GM12878 (cell line): ENCODE measurements at regions not wholly inside any gene's neighbourhood (a gene's known extent, or its start where the extent isn't known, plus 50 kb on each side); places are given as distances from the start of the nearest gene placed in this dataset.

ENCODE experiments used
- ATAC-seq: fragments of 200-7000 bp; cut with Tn5 transposase; 3 replicates; pipeline ENCODE4 v1.9.1; 2020; ENCODE audit warnings: mild to moderate bottlenecking, moderate library complexity
- BruUV-seq: library from RNA; stranded (reverse); fragments of 400-500 nt; replicated peaks from 2 replicates; lab custom pipeline; 2021; lab: Mats Ljungman, UMichigan
- CTCF ChIA-PET: fragments of 300-600 bp; sonication (Branson Sonifier 250); formaldehyde crosslinking; extraction: SDS; loops from one replicate; lab custom pipeline; 2021; ENCODE audit warnings: inconsistent platforms; lab: Yijun Ruan, JAX
- POLR2A ChIA-PET: fragments of 350-600 bp; formaldehyde crosslinking; extraction: SDS; loops from one replicate; lab custom pipeline; 2021; ENCODE audit warnings: inconsistent platforms; lab: Charles Lee
- RAD21 ChIA-PET: fragments of 300-600 bp; sonication (Branson Sonifier 250); formaldehyde crosslinking; loops from one replicate; lab custom pipeline; 2023; ENCODE audit warnings: antibody characterized with exemption; ENCODE audit not compliant: unreplicated experiment; lab: Charles Lee
- SMC1A ChIA-PET: fragments of 300-600 bp; sonication (Branson Sonifier 250); formaldehyde crosslinking; loops from one replicate; lab custom pipeline; 2023; ENCODE audit not compliant: unreplicated experiment, uncharacterized antibody; lab: Charles Lee
- DNase-seq: peaks from one replicate; pipeline ENCODE4 v3.0.0-alpha.2; 2011; ENCODE audit warnings: low read depth, low spot score
- FAIRE-seq: peaks from 3 replicates; lab custom pipeline; 2011; peaks lifted over from hg19 to GRCh38; lab: Jason Lieb, UNC
- H2AFZ ChIP-seq: 2 replicates; pipeline ENCODE4 v1.6.0; 2011; ENCODE audit warnings: low read depth, low read length, control low read depth; ENCODE audit not compliant: control insufficient read depth
- H3K27ac ChIP-seq: 2 replicates; pipeline ENCODE4 v1.5.1; 2011; ENCODE audit warnings: control low read depth; ENCODE audit not compliant: control insufficient read depth, insufficient read depth
- H3K27me3 ChIP-seq, 2 experiments: replicated peaks in 1 of 2; 2 replicates each; pipeline versions ENCODE4 v1.6.0 to v1.6.1; 2011; ENCODE audit warnings: low read length in 1 of 2; ENCODE audit not compliant: control insufficient read depth in 2 of 2, insufficient read depth in 2 of 2
- H3K36me3 ChIP-seq, 2 experiments: 2 replicates each; pipeline ENCODE4 v1.5.1; 2011; ENCODE audit warnings: low read length in 1 of 2; ENCODE audit not compliant: control insufficient read depth in 2 of 2, insufficient read depth in 2 of 2
- H3K4me1 ChIP-seq: 2 replicates; pipeline ENCODE4 v1.6.1; 2011; ENCODE audit warnings: mild to moderate bottlenecking, low read length, moderate library complexity, mixed read lengths; ENCODE audit not compliant: control insufficient read depth, insufficient read depth
- H3K4me2 ChIP-seq: 2 replicates; pipeline ENCODE4 v1.6.0; 2011; ENCODE audit warnings: control low read depth; ENCODE audit not compliant: control insufficient read depth, insufficient read depth
- H3K4me3 ChIP-seq: fragments of 200-600 bp; sonication (generic); 2 replicates; pipeline ENCODE4 v1.5.1; 2016
- H3K79me2 ChIP-seq: 2 replicates; pipeline ENCODE4 v1.6.0; 2011; ENCODE audit warnings: low read length; ENCODE audit not compliant: control insufficient read depth, insufficient read depth
- H3K9ac ChIP-seq: 2 replicates; pipeline ENCODE4 v1.8.0; 2011; ENCODE audit warnings: low read length, control low read depth, mixed read lengths; ENCODE audit not compliant: control insufficient read depth, insufficient read depth
- H3K9me3 ChIP-seq: replicated peaks from 3 replicates; pipeline ENCODE4 v1.5.1; 2011; ENCODE audit warnings: mild to moderate bottlenecking, low read length; ENCODE audit not compliant: control insufficient read depth, insufficient read depth
- H4K20me1 ChIP-seq: 2 replicates; pipeline ENCODE4 v1.6.0; 2011; ENCODE audit not compliant: control insufficient read depth, insufficient read depth
- CBFB ChIP-seq: IDR thresholded peaks from 2 replicates; pipeline ENCODE4 v1.6.1; 2016; ENCODE audit warnings: antibody characterized with exemption, low read depth
- ETV6 ChIP-seq, 2 experiments: fragments of 450-650 bp in 1 of 2; IDR thresholded peaks in 1 of 2; conservative IDR thresholded peaks in 1 of 2; 2 replicates each; pipeline ENCODE4 v1.6.1; 2014; ENCODE audit warnings: antibody characterized with exemption in 1 of 2, borderline replicate concordance in 1 of 2, low read depth in 1 of 2, mild to moderate bottlenecking in 1 of 2, moderate library complexity in 1 of 2
- HCFC1 ChIP-seq: fragments of 150-350 bp; IDR thresholded peaks from 2 replicates; pipeline ENCODE4 v1.6.1; 2014; ENCODE audit warnings: low read length
- JUNB ChIP-seq: IDR thresholded peaks from 2 replicates; pipeline ENCODE4 v1.6.1; 2016; ENCODE audit warnings: antibody characterized with exemption, mild to moderate bottlenecking
- KDM1A ChIP-seq: fragments of 200-600 bp; sonication (generic); IDR thresholded peaks from 2 replicates; pipeline ENCODE4 v1.6.1; 2016; ENCODE audit warnings: borderline replicate concordance
- PML ChIP-seq: IDR thresholded peaks from 2 replicates; pipeline ENCODE4 v1.6.1; 2012; ENCODE audit warnings: low read length, inconsistent platforms
- RAD21 ChIP-seq: IDR thresholded peaks from 2 replicates; pipeline ENCODE4 v1.6.1; 2011; ENCODE audit warnings: mild to moderate bottlenecking, low read depth, low read length, moderate library complexity; ENCODE audit not compliant: insufficient read depth
- RB1 ChIP-seq: fragments of 450-650 bp; formaldehyde crosslinking; IDR thresholded peaks from 2 replicates; pipeline ENCODE4 v1.6.1; 2017; ENCODE audit warnings: mild to moderate bottlenecking, borderline replicate concordance
- SIN3A ChIP-seq: IDR thresholded peaks from 2 replicates; pipeline ENCODE4 v1.6.1; 2012; ENCODE audit warnings: low read depth, low read length, improper control_type of control experiment
- SREBF1 ChIP-seq: IDR thresholded peaks from 2 replicates; pipeline ENCODE4 v1.6.1; 2012; ENCODE audit warnings: mild to moderate bottlenecking, low read length
- TARDBP ChIP-seq: IDR thresholded peaks from 2 replicates; pipeline ENCODE4 v1.6.1; 2016; ENCODE audit warnings: borderline replicate concordance
- ZSCAN29 ChIP-seq: fragments of 450-650 bp; IDR thresholded peaks from 2 replicates; pipeline ENCODE4 v1.6.1; 2017; ENCODE audit warnings: mild to moderate bottlenecking, moderate library complexity
- WGBS: methylation state at CpG from one replicate; pipeline ENCODE4 v1.1.6; 2016; ENCODE audit warnings: low lambda C conversion rate; ENCODE audit not compliant: insufficient replicate concordance, insufficient coverage; ENCODE audit errors: missing lambda C conversion rate; 5-methylcytosine and 5-hydroxymethylcytosine counted together
- in situ Hi-C: fragments of 300-500 bp; cut with MboI; formaldehyde crosslinking; loops from 9 replicates; pipeline ENCODE4 v1.14.3; 2018; ENCODE audit warnings: mixed read lengths
- intact Hi-C: fragments of 100-400 bp; cut with micrococcal nuclease; formaldehyde crosslinking; loops from one replicate; pipeline ENCODE4 v1.14.2; 2022; ENCODE audit not compliant: unreplicated experiment
- TF ChIP-seq, protein P1 (sequence below): IDR thresholded peaks from 2 replicates; pipeline ENCODE4 v1.6.1; 2012; ENCODE audit warnings: low read length, inconsistent platforms
- TF ChIP-seq, protein P2 (sequence below): IDR thresholded peaks from 2 replicates; pipeline ENCODE4 v1.6.1; 2011; ENCODE audit warnings: low read depth, low read length, improper control_type of control experiment, borderline replicate concordance
- TF ChIP-seq, protein P3 (sequence below): fragments of 450-650 bp; conservative IDR thresholded peaks from 2 replicates; pipeline ENCODE4 v1.6.1; 2017; ENCODE audit warnings: mild to moderate bottlenecking, moderate library complexity
- TF ChIP-seq, protein P4 (sequence below): IDR thresholded peaks from 2 replicates; pipeline ENCODE4 v1.6.1; 2012; ENCODE audit warnings: low read depth, low read length, improper control_type of control experiment
- TF ChIP-seq, protein P5 (sequence below): fragments of 450-650 bp; IDR thresholded peaks from 2 replicates; pipeline ENCODE4 v1.6.1; 2017; ENCODE audit warnings: mild to moderate bottlenecking

DNA sequence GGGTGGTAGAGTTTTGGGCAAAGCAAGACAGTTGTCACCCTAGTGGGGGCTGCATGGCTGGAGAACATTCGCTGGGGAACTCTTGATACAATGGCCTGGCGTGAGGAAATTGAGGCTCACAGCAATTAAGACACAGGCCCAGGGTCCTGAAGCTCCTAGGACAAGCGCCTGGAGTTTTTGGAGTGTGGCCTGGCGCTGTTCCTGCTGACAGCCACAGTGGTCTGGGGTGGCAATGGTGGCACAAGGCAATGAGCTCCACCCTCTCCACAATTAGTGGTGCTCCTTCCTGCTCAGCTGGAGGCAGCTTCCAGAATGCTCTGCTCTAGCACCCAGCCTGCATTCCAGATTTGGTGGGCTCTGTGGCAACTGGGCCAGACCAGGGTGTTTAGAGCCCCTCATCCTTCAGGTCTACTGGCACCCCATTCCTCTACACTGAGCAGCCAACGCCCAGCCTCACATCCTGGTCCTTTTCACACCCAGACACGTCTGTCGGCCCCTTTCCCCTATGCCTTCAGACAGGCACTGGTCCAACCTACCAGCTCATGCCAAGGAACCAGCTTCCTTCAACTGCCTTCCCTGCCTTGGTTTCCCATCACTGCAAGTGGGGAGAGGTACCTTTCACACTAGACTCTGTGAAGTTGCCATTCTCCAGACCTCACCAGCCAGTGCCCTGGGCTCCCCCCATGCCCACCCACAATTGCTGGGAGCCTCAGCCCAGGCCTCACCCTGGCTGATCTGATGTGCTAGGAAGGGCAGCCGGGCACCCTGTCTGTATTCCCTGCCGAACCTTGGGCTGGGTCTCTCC, 138.1 kb upstream of the COL5A1 start:
- Histone ChIP-seq H3K9ac (no peak overlapping the region), H3K27me3 (no peaks in the 10 kb centered on the region; a peak in 3 of 4 replicates), H3K4me1 (no peaks in the 10 kb centered on the region), H4K20me1 (no peaks in the 10 kb centered on the region), H3K27ac (no peak overlapping the region), H3K9me3 (no peaks in the 10 kb centered on the region), H3K4me3 (no peak overlapping the region), H3K4me2 (no peak overlapping the region), H2AFZ (no peak overlapping the region), H3K79me2 (no peaks in the 10 kb centered on the region), H3K36me3 (no peaks in the 10 kb centered on the region)
- ATAC-seq (no peak), FAIRE-seq (no peak), DNase-seq (no peak)
- CTCF ChIA-PET: no interaction called here
- WGBS: 23% methylated on average over 9 of the region's 9 CpGs
- RAD21 ChIA-PET: no interaction called here
- POLR2A ChIA-PET: no interaction called here
- BruUV-seq: no TSS peak
- in situ Hi-C loops: no loop called here
- SMC1A ChIA-PET: no interaction called here
- TF ChIP-seq, protein P1, sequence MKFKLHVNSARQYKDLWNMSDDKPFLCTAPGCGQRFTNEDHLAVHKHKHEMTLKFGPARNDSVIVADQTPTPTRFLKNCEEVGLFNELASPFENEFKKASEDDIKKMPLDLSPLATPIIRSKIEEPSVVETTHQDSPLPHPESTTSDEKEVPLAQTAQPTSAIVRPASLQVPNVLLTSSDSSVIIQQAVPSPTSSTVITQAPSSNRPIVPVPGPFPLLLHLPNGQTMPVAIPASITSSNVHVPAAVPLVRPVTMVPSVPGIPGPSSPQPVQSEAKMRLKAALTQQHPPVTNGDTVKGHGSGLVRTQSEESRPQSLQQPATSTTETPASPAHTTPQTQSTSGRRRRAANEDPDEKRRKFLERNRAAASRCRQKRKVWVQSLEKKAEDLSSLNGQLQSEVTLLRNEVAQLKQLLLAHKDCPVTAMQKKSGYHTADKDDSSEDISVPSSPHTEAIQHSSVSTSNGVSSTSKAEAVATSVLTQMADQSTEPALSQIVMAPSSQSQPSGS: no peak
- no peak for TF ChIP-seq CBFB
- TF ChIP-seq ETV6 (conservative IDR thresholded peaks at IDR 0.05 in 1 of 2, IDR thresholded peaks at IDR 0.05 in 1 of 2; ENCODE audit: borderline replicate concordance in 1 of 2, low read depth in 1 of 2): no peak
- TF ChIP-seq KDM1A: no peak
- TF ChIP-seq, protein P2, sequence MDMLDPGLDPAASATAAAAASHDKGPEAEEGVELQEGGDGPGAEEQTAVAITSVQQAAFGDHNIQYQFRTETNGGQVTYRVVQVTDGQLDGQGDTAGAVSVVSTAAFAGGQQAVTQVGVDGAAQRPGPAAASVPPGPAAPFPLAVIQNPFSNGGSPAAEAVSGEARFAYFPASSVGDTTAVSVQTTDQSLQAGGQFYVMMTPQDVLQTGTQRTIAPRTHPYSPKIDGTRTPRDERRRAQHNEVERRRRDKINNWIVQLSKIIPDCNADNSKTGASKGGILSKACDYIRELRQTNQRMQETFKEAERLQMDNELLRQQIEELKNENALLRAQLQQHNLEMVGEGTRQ: no peak
- TF ChIP-seq, protein P3, sequence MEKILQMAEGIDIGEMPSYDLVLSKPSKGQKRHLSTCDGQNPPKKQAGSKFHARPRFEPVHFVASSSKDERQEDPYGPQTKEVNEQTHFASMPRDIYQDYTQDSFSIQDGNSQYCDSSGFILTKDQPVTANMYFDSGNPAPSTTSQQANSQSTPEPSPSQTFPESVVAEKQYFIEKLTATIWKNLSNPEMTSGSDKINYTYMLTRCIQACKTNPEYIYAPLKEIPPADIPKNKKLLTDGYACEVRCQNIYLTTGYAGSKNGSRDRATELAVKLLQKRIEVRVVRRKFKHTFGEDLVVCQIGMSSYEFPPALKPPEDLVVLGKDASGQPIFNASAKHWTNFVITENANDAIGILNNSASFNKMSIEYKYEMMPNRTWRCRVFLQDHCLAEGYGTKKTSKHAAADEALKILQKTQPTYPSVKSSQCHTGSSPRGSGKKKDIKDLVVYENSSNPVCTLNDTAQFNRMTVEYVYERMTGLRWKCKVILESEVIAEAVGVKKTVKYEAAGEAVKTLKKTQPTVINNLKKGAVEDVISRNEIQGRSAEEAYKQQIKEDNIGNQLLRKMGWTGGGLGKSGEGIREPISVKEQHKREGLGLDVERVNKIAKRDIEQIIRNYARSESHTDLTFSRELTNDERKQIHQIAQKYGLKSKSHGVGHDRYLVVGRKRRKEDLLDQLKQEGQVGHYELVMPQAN: no peak
- TF ChIP-seq SIN3A: no peak
- TF ChIP-seq HCFC1: no peak
- no peak for TF ChIP-seq ZSCAN29
- TF ChIP-seq JUNB: no peak
- TF ChIP-seq PML: no peak
- TF ChIP-seq, protein P4, sequence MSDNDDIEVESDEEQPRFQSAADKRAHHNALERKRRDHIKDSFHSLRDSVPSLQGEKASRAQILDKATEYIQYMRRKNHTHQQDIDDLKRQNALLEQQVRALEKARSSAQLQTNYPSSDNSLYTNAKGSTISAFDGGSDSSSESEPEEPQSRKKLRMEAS: no peak
- no peak for TF ChIP-seq TARDBP
- TF ChIP-seq SREBF1: no peak
- no peak for TF ChIP-seq RAD21
- TF ChIP-seq RB1: no peak
- TF ChIP-seq, protein P5, sequence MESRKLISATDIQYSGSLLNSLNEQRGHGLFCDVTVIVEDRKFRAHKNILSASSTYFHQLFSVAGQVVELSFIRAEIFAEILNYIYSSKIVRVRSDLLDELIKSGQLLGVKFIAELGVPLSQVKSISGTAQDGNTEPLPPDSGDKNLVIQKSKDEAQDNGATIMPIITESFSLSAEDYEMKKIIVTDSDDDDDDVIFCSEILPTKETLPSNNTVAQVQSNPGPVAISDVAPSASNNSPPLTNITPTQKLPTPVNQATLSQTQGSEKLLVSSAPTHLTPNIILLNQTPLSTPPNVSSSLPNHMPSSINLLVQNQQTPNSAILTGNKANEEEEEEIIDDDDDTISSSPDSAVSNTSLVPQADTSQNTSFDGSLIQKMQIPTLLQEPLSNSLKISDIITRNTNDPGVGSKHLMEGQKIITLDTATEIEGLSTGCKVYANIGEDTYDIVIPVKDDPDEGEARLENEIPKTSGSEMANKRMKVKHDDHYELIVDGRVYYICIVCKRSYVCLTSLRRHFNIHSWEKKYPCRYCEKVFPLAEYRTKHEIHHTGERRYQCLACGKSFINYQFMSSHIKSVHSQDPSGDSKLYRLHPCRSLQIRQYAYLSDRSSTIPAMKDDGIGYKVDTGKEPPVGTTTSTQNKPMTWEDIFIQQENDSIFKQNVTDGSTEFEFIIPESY: no peak
- intact Hi-C loops: no loop called here
